ENCODE measurements at regions not wholly inside any gene's neighbourhood (a gene's known extent, or its start where the extent isn't known, plus 50 kb on each side); places are given as distances from the start of the nearest gene placed in this dataset.

GRCh38 chr4:162891788-162892707 is 274.6 kb downstream of the NAF1 start:
- no peak for TF ChIP-seq CTCF (IDR thresholded peaks at IDR 0.05; ENCODE audit: low read length)
- no peak for TF ChIP-seq EZH2 (optimal IDR thresholded peaks at IDR 0.05; ENCODE audit: low read depth, low read length)
- no peak for TF ChIP-seq EZH2phosphoT487 (IDR thresholded peaks at IDR 0.05; ENCODE audit: low read length)
